Activated CD8-positive, alpha-beta T cell treated with anti-CD3 and anti-CD28 coated beads for 36 hours (primary cell): ENCODE measurements at regions not wholly inside any gene's neighbourhood (a gene's known extent, or its start where the extent isn't known, plus 50 kb on each side); places are given as distances from the start of the nearest gene placed in this dataset.

Experiments used
- ATAC-seq: fragments of 200-7000 bp; cut with Tn5 transposase; one replicate; pipeline ENCODE4 v1.10.0; 2021; ENCODE audit warnings: mild to moderate bottlenecking, moderate library complexity
- CTCF ChIA-PET: fragments of 350-600 bp; sonication (Branson Sonifier 250); formaldehyde crosslinking; loops from one replicate; lab custom pipeline; 2021; ENCODE audit warnings: antibody characterized with exemption; lab: Charles Lee
- POLR2A ChIA-PET: fragments of 350-600 bp; sonication (Branson Sonifier 250); formaldehyde crosslinking; loops from one replicate; lab custom pipeline; 2021; ENCODE audit warnings: antibody characterized with exemption; lab: Charles Lee
- DNase-seq: peaks from one replicate; pipeline ENCODE4 v3.0.0-alpha.2; 2020
- H3K27ac Mint-ChIP-seq: one replicate; pipeline ENCODE4 v1.8.0; 2021; ENCODE audit warnings: mild to moderate bottlenecking, mixed read lengths
- H3K27me3 Mint-ChIP-seq: one replicate; pipeline ENCODE4 v1.8.0; 2021; ENCODE audit warnings: mixed read lengths
- H3K36me3 Mint-ChIP-seq: one replicate; pipeline ENCODE4 v1.8.0; 2021; ENCODE audit warnings: low read depth, mixed read lengths
- H3K4me1 Mint-ChIP-seq: one replicate; pipeline ENCODE4 v1.8.0; 2021; ENCODE audit warnings: low read depth, mixed read lengths
- H3K4me3 Mint-ChIP-seq: one replicate; pipeline ENCODE4 v1.8.0; 2021; ENCODE audit warnings: mild to moderate bottlenecking, moderate library complexity, mixed read lengths
- H3K9me3 Mint-ChIP-seq: one replicate; pipeline ENCODE4 v1.8.0; 2021; ENCODE audit warnings: mixed read lengths
- intact Hi-C: fragments of 100-400 bp; cut with micrococcal nuclease; formaldehyde crosslinking; loops from one replicate; pipeline ENCODE4 v1.10.0; 2022
- TF ChIP-seq, protein P1 (sequence below): fragments of 200-600 bp; IDR thresholded peaks from one replicate; pipeline ENCODE4 v1.8.0; 2022; ENCODE audit warnings: antibody characterized with exemption, mild to moderate bottlenecking

- intact Hi-C loops: no loop called here
- Mint-ChIP-seq H3K9me3 (peaks cover 3% of the 10 kb centered on the region), H3K4me1 (no peaks in the 10 kb centered on the region), H3K4me3 (no peak overlapping the region), H3K27me3 (no peaks in the 10 kb centered on the region), H3K27ac (no peak overlapping the region), H3K36me3 (no peaks in the 10 kb centered on the region)
- TF ChIP-seq, protein P1, sequence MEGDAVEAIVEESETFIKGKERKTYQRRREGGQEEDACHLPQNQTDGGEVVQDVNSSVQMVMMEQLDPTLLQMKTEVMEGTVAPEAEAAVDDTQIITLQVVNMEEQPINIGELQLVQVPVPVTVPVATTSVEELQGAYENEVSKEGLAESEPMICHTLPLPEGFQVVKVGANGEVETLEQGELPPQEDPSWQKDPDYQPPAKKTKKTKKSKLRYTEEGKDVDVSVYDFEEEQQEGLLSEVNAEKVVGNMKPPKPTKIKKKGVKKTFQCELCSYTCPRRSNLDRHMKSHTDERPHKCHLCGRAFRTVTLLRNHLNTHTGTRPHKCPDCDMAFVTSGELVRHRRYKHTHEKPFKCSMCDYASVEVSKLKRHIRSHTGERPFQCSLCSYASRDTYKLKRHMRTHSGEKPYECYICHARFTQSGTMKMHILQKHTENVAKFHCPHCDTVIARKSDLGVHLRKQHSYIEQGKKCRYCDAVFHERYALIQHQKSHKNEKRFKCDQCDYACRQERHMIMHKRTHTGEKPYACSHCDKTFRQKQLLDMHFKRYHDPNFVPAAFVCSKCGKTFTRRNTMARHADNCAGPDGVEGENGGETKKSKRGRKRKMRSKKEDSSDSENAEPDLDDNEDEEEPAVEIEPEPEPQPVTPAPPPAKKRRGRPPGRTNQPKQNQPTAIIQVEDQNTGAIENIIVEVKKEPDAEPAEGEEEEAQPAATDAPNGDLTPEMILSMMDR: no peak
- ATAC-seq (no peak), DNase-seq (no peak)
- POLR2A ChIA-PET: no interaction called here
- CTCF ChIA-PET: no interaction called here
Observed at GRCh38 chr21:24339406-24339805, 1267.9 kb downstream of the MRPL39 start.

- no peak for DNase-seq
- no peak for ATAC-seq
- H3K36me3 Mint-ChIP-seq: no peaks in the 10 kb centered on the region
- H3K4me3 Mint-ChIP-seq: no peak overlapping the region
- ChIA-PET POLR2A (no interaction called here), CTCF (no interaction called here)
- TF ChIP-seq, protein P1: no peak
- H3K27me3 Mint-ChIP-seq: no peaks in the 10 kb centered on the region
- peaks cover 5% of the 10 kb centered on the region for H3K9me3 Mint-ChIP-seq
- H3K4me1 Mint-ChIP-seq: no peaks in the 10 kb centered on the region
- intact Hi-C loops: no loop called here
- H3K27ac Mint-ChIP-seq: no peak overlapping the region
Observed at GRCh38 chr21:24336491-24336890, 1270.8 kb downstream of the MRPL39 start.

GRCh38 chr21:24323536-24323935 is 1283.7 kb downstream of the MRPL39 start:
- ChIA-PET POLR2A (no interaction called here), CTCF (no interaction called here)
- intact Hi-C loops: no loop called here
- Mint-ChIP-seq H3K27ac (no peak overlapping the region), H3K27me3 (no peaks in the 10 kb centered on the region), H3K4me1 (no peaks in the 10 kb centered on the region), H3K4me3 (no peak overlapping the region), H3K36me3 (no peaks in the 10 kb centered on the region), H3K9me3 (no peaks in the 10 kb centered on the region)
- DNase-seq (no peak), ATAC-seq (no peak)
- TF ChIP-seq, protein P1: no peak

- Mint-ChIP-seq H3K27me3 (no peaks in the 10 kb centered on the region), H3K9me3 (no peaks in the 10 kb centered on the region), H3K4me3 (no peak overlapping the region), H3K4me1 (no peaks in the 10 kb centered on the region), H3K27ac (no peak overlapping the region), H3K36me3 (no peaks in the 10 kb centered on the region)
- TF ChIP-seq, protein P1: no peak
- ATAC-seq: no peak
- intact Hi-C loops: no loop called here
- ChIA-PET CTCF (no interaction called here), POLR2A (no interaction called here)
- no peak for DNase-seq
Observed at GRCh38 chr21:24316277-24316922, 1290.9 kb downstream of the MRPL39 start.

DNA sequence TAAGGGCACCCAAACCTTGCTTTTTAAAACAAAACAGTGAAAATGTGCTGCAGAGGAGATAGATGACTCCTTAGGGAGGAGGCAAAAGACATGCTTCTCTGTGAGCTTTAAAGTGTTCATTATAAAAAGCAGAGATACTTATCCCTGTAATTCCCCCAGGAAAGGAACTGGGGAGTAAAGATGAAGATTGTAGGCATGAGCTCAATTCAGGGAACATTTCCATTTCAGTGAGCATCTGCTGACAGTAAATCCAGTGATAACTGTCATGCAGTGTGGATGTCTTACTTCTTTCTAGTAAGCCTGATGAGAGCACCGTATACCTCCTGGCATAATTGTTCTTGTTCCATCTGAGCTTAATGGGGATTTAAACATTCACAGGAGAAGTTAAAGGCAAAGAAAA is 1296.5 kb downstream of the MRPL39 start:
- no peaks in the 10 kb centered on the region for H3K36me3 Mint-ChIP-seq
- H3K9me3 Mint-ChIP-seq: no peaks in the 10 kb centered on the region
- no peak for ATAC-seq
- H3K27ac Mint-ChIP-seq: no peak overlapping the region
- DNase-seq: no peak
- no peaks in the 10 kb centered on the region for H3K4me1 Mint-ChIP-seq
- intact Hi-C loops: no loop called here
- ChIA-PET POLR2A (no interaction called here), CTCF (interaction anchor here (0.9 kb wide), 1 partner anchor 9 kb away, joined by 3 read pairs; no protein-coding TSS in a partner anchor)
- no peak overlapping the region for H3K4me3 Mint-ChIP-seq
- TF ChIP-seq, protein P1: no peak
- no peaks in the 10 kb centered on the region for H3K27me3 Mint-ChIP-seq
